HEK293T (cell line): ENCODE measurements at regions not wholly inside any gene's neighbourhood (a gene's known extent, or its start where the extent isn't known, plus 50 kb on each side); places are given as distances from the start of the nearest gene placed in this dataset.

Source experiments
- CTCF ChIA-PET: fragments of 350-600 bp; formaldehyde crosslinking; extraction: SDS; loops from one replicate; lab custom pipeline; 2021; ENCODE audit warnings: antibody characterized with exemption, inconsistent platforms; lab: Yijun Ruan, JAX
- POLR2A ChIA-PET: fragments of 350-600 bp; formaldehyde crosslinking; extraction: SDS; loops from one replicate; lab custom pipeline; 2020; ENCODE audit warnings: antibody characterized with exemption, inconsistent platforms; lab: Yijun Ruan, JAX
- DNase-seq: peaks from one replicate; pipeline ENCODE4 v3.0.0; 2012; ENCODE audit warnings: mixed read lengths; ENCODE audit errors: extremely low spot score
- ARNT ChIP-seq: fragments of 450-650 bp; IDR thresholded peaks from 2 replicates; pipeline ENCODE4 v1.6.1; 2017; ENCODE audit warnings: mild to moderate bottlenecking
- BHLHE40 ChIP-seq: fragments of 450-650 bp; IDR thresholded peaks from 2 replicates; pipeline ENCODE4 v1.6.1; 2016; ENCODE audit warnings: mild to moderate bottlenecking, moderate library complexity, borderline replicate concordance
- CTBP1 ChIP-seq: fragments of 450-650 bp; IDR thresholded peaks from 2 replicates; pipeline ENCODE4 v1.6.1; 2016; ENCODE audit warnings: borderline replicate concordance
- ELF4 ChIP-seq: fragments of 450-650 bp; IDR thresholded peaks from 2 replicates; pipeline ENCODE4 v1.6.1; 2017; ENCODE audit warnings: antibody characterized with exemption
- FOXA1 ChIP-seq: fragments of 450-650 bp; IDR thresholded peaks from 2 replicates; pipeline ENCODE4 v1.6.1; 2016; ENCODE audit warnings: mild to moderate bottlenecking
- FOXK2 ChIP-seq: fragments of 450-650 bp; IDR thresholded peaks from 2 replicates; pipeline ENCODE4 v1.6.1; 2016; ENCODE audit warnings: mild to moderate bottlenecking
- FOXM1 ChIP-seq: fragments of 450-650 bp; IDR thresholded peaks from 2 replicates; pipeline ENCODE4 v1.6.1; 2017; ENCODE audit warnings: mild to moderate bottlenecking, borderline replicate concordance
- HDGF ChIP-seq: fragments of 450-650 bp; IDR thresholded peaks from 2 replicates; pipeline ENCODE4 v1.6.1; 2017; ENCODE audit warnings: antibody characterized with exemption, borderline replicate concordance
- L3MBTL2 ChIP-seq: fragments of 450-650 bp; conservative IDR thresholded peaks from 2 replicates; pipeline ENCODE4 v1.6.1; 2016; ENCODE audit warnings: mild to moderate bottlenecking
- LEF1 ChIP-seq: fragments of 450-650 bp; IDR thresholded peaks from 2 replicates; pipeline ENCODE4 v1.6.1; 2017; ENCODE audit warnings: mild to moderate bottlenecking, borderline replicate concordance
- NFRKB ChIP-seq: fragments of 450-650 bp; IDR thresholded peaks from 2 replicates; pipeline ENCODE4 v1.6.1; 2016; ENCODE audit warnings: mild to moderate bottlenecking, moderate library complexity
- PKNOX1 ChIP-seq: fragments of 450-650 bp; IDR thresholded peaks from 2 replicates; pipeline ENCODE4 v1.6.1; 2016
- SP1 ChIP-seq: fragments of 450-650 bp; IDR thresholded peaks from 2 replicates; pipeline ENCODE4 v1.6.1; 2017
- SUZ12 ChIP-seq: fragments of 450-650 bp; IDR thresholded peaks from 2 replicates; pipeline ENCODE4 v1.6.1; 2016; ENCODE audit warnings: mild to moderate bottlenecking
- TARDBP ChIP-seq: fragments of 450-650 bp; IDR thresholded peaks from 2 replicates; pipeline ENCODE4 v1.6.1; 2016
- ZNF384 ChIP-seq: fragments of 450-650 bp; IDR thresholded peaks from 2 replicates; pipeline ENCODE4 v1.6.1; 2016

- POLR2A ChIA-PET = no interaction called here
- CTCF ChIA-PET = no interaction called here
- no peak for DNase-seq
- TF ChIP-seq ARNT (no peak), NFRKB (no peak), FOXM1 (no peak), TARDBP (no peak), ELF4 (no peak), FOXK2 (no peak), SUZ12 (no peak), ZNF384 (no peak), SP1 (no peak), CTBP1 (no peak)
These were observed 463.0 kb downstream of the EPHA3 start for GRCh38 chr3:89570465-89570864.

- DNase-seq = no peak
- TF ChIP-seq PKNOX1 = no peak
- TF ChIP-seq TARDBP = no peak
- no peak for TF ChIP-seq FOXA1
- no peak for TF ChIP-seq SP1
- ChIA-PET CTCF (no interaction called here), POLR2A (no interaction called here)
These were observed 463.9 kb downstream of the EPHA3 start for GRCh38 chr3:89571298-89571697.

GRCh38 chr3:89571707-89572106, 464.3 kb downstream of the EPHA3 start:
- ChIA-PET POLR2A (no interaction called here), CTCF (no interaction called here)
- no peak for DNase-seq
- TF ChIP-seq PKNOX1 = no peak
- no peak for TF ChIP-seq FOXK2
- TF ChIP-seq CTBP1 = no peak
- no peak for TF ChIP-seq HDGF
- no peak for TF ChIP-seq SUZ12
- no peak for TF ChIP-seq LEF1
- no peak for TF ChIP-seq L3MBTL2
- TF ChIP-seq BHLHE40 = no peak
- TF ChIP-seq NFRKB = no peak

- ChIA-PET CTCF (no interaction called here), POLR2A (no interaction called here)
- TF ChIP-seq HDGF = no peak
- no peak for DNase-seq
These were observed 464.8 kb downstream of the EPHA3 start for GRCh38 chr3:89572261-89572660.

- CTCF ChIA-PET = no interaction called here
- no peak for DNase-seq
- POLR2A ChIA-PET = no interaction called here
- TF ChIP-seq SUZ12 (no peak), NFRKB (no peak), SP1 (no peak), ARNT (no peak), L3MBTL2 (no peak)
These were observed 469.0 kb downstream of the EPHA3 start for GRCh38 chr3:89576417-89576816.

GRCh38 chr3:89577637-89578530, 470.5 kb downstream of the EPHA3 start:
- ChIA-PET CTCF (no interaction called here), POLR2A (no interaction called here)
- no peak for DNase-seq
- no peak for TF ChIP-seq FOXM1
- no peak for TF ChIP-seq SUZ12
- no peak for TF ChIP-seq ARNT

- TF ChIP-seq ARNT (no peak), PKNOX1 (peak; percentile 63), CTBP1 (no peak), ZNF384 (no peak)
- POLR2A ChIA-PET = no interaction called here
- CTCF ChIA-PET = no interaction called here
- no peak for DNase-seq
These were observed 473.4 kb downstream of the EPHA3 start for GRCh38 chr3:89580859-89581258.

- TF ChIP-seq NFRKB (no peak), ARNT (no peak), SUZ12 (no peak), FOXA1 (no peak), FOXM1 (no peak), HDGF (no peak), PKNOX1 (no peak), LEF1 (no peak), CTBP1 (no peak), FOXK2 (no peak), TARDBP (no peak), ZNF384 (no peak), L3MBTL2 (no peak), BHLHE40 (no peak), SP1 (no peak), ELF4 (no peak)
- POLR2A ChIA-PET = no interaction called here
- DNase-seq = no peak
- CTCF ChIA-PET = no interaction called here
These were observed 477.0 kb downstream of the EPHA3 start for GRCh38 chr3:89584398-89584797.
